IMR-90 (cell line): ENCODE measurements at regions not wholly inside any gene's neighbourhood (a gene's known extent, or its start where the extent isn't known, plus 50 kb on each side); places are given as distances from the start of the nearest gene placed in this dataset.
A peak's percentile ranks its signal among the peaks of the same experiment; 100 is the strongest.

Source experiments
- ATAC-seq: fragments of 200-7000 bp; cut with Tn5 transposase; 2 replicates; pipeline ENCODE4 v1.9.1; 2020; ENCODE audit warnings: low read depth, mild to moderate bottlenecking, moderate library complexity
- BruUV-seq: library from RNA; stranded (reverse); fragments of 400-500 nt; replicated peaks from 2 replicates; lab custom pipeline; 2021; lab: Mats Ljungman, UMichigan
- CTCF ChIA-PET: fragments of 300-600 bp; formaldehyde crosslinking; extraction: SDS; loops from one replicate; lab custom pipeline; 2021; ENCODE audit warnings: antibody characterized with exemption; lab: Yijun Ruan, JAX
- POLR2A ChIA-PET: fragments of 300-600 bp; sonication (Branson Sonifier 250); formaldehyde crosslinking; loops from one replicate; lab custom pipeline; 2022; ENCODE audit warnings: antibody characterized with exemption; ENCODE audit not compliant: unreplicated experiment; lab: Charles Lee
- DNase-seq: peaks from one replicate; pipeline ENCODE4 v3.0.0; 2013
- H2AFZ ChIP-seq: replicated peaks from 2 replicates; pipeline ENCODE3; 2013; ENCODE audit warnings: low read length, mild to moderate bottlenecking; ENCODE audit not compliant: poor library complexity
- H2AK5ac ChIP-seq: 2 replicates; pipeline ENCODE4 v1.6.1; 2013; ENCODE audit warnings: low read depth, low read length, inconsistent platforms
- H2AK9ac ChIP-seq: replicated peaks from 2 replicates; pipeline ENCODE3; 2013; ENCODE audit warnings: mild to moderate bottlenecking, low read depth, low read length, moderate library complexity; ENCODE audit not compliant: poor library complexity
- H2BK120ac ChIP-seq: 2 replicates; pipeline ENCODE4 v1.6.1; 2013; ENCODE audit warnings: low read depth, low read length, inconsistent platforms
- H2BK15ac ChIP-seq: 3 replicates; pipeline ENCODE4 v1.6.1; 2013; ENCODE audit warnings: low read depth, low read length, inconsistent platforms
- H2BK20ac ChIP-seq: 2 replicates; pipeline ENCODE4 v1.6.1; 2013; ENCODE audit warnings: low read depth, mild to moderate bottlenecking, inconsistent platforms, low read length, moderate library complexity
- H2BK5ac ChIP-seq: 2 replicates; pipeline ENCODE4 v1.6.1; 2013; ENCODE audit warnings: mild to moderate bottlenecking, low read depth, low read length, inconsistent platforms; ENCODE audit not compliant: poor library complexity, severe bottlenecking
- H3K14ac ChIP-seq: replicated peaks from 2 replicates; pipeline ENCODE4 v1.6.1; 2013; ENCODE audit warnings: low read depth, low read length, inconsistent platforms
- H3K18ac ChIP-seq: 2 replicates; pipeline ENCODE4 v1.6.1; 2013; ENCODE audit warnings: low read depth, low read length, control low read depth
- H3K23ac ChIP-seq: 2 replicates; pipeline ENCODE4 v1.6.1; 2013; ENCODE audit warnings: low read depth, low read length, inconsistent platforms
- H3K27ac ChIP-seq: 2 replicates; pipeline ENCODE4 v1.5.1; 2013; ENCODE audit warnings: mild to moderate bottlenecking, control low read depth, low read length; ENCODE audit not compliant: insufficient read depth
- H3K27me3 ChIP-seq: 2 replicates; pipeline ENCODE4 v1.6.1; 2013; ENCODE audit warnings: low read length; ENCODE audit not compliant: control insufficient read depth, insufficient read depth
- H3K36me3 ChIP-seq: 2 replicates; pipeline ENCODE4 v1.6.1; 2013; ENCODE audit warnings: low read length, mixed read lengths; ENCODE audit not compliant: control insufficient read depth, insufficient read depth
- H3K4ac ChIP-seq: 2 replicates; pipeline ENCODE4 v1.6.1; 2013; ENCODE audit warnings: low read depth, low read length, inconsistent platforms
- H3K4me1 ChIP-seq: 2 replicates; pipeline ENCODE4 v1.6.1; 2013; ENCODE audit warnings: low read length, mixed read lengths; ENCODE audit not compliant: control insufficient read depth, insufficient read depth
- H3K4me2 ChIP-seq: 2 replicates; pipeline ENCODE4 v1.6.1; 2013; ENCODE audit warnings: low read depth, mild to moderate bottlenecking, control low read depth, low read length, moderate library complexity
- H3K4me3 ChIP-seq: 2 replicates; pipeline ENCODE4 v1.5.1; 2013; ENCODE audit warnings: low read depth, mild to moderate bottlenecking, control low read depth, low read length, moderate library complexity; ENCODE audit not compliant: insufficient read depth
- H3K56ac ChIP-seq: 2 replicates; pipeline ENCODE4 v1.6.1; 2013; ENCODE audit warnings: low read length, inconsistent platforms; ENCODE audit not compliant: insufficient read depth; ENCODE audit errors: extremely low read depth
- H3K79me1 ChIP-seq, 2 experiments: 2 replicates each; pipeline ENCODE4 v1.6.1; 2013; ENCODE audit warnings: low read length in 2 of 2, inconsistent platforms in 1 of 2, low read depth in 1 of 2
- H3K9ac ChIP-seq: 2 replicates; pipeline ENCODE4 v1.6.1; 2013; ENCODE audit warnings: low read depth, low read length, control low read depth
- H3K9me1 ChIP-seq: 2 replicates; pipeline ENCODE4 v1.6.1; 2013; ENCODE audit warnings: low read length, inconsistent platforms; ENCODE audit not compliant: insufficient read depth
- H3K9me3 ChIP-seq: 2 replicates; pipeline ENCODE4 v1.6.1; 2013; ENCODE audit warnings: low read length; ENCODE audit not compliant: control insufficient read depth, insufficient read depth
- H4K20me1 ChIP-seq: 2 replicates; pipeline ENCODE4 v1.6.1; 2013; ENCODE audit warnings: low read length, inconsistent platforms; ENCODE audit not compliant: insufficient read depth
- H4K5ac ChIP-seq: 2 replicates; pipeline ENCODE4 v1.6.1; 2013; ENCODE audit warnings: mild to moderate bottlenecking, low read depth, low read length, control low read depth
- H4K8ac ChIP-seq, 2 experiments: 2 replicates each; pipeline ENCODE4 v1.6.1; 2013; ENCODE audit warnings: low read depth in 2 of 2, low read length in 2 of 2, control low read depth in 1 of 2, inconsistent platforms in 1 of 2
- H4K91ac ChIP-seq: 2 replicates; pipeline ENCODE4 v1.6.1; 2013; ENCODE audit warnings: low read depth, low read length, inconsistent platforms; ENCODE audit not compliant: insufficient read depth
- CEBPB ChIP-seq: IDR thresholded peaks from 2 replicates; pipeline ENCODE4 v1.6.1; 2012; ENCODE audit warnings: low read depth, low read length, improper control_type of control experiment
- ELK1 ChIP-seq: fragments of 150-350 bp; IDR thresholded peaks from 2 replicates; pipeline ENCODE4 v1.6.1; 2016; ENCODE audit warnings: low read depth, mild to moderate bottlenecking, low read length, moderate library complexity, borderline replicate concordance
- MAZ ChIP-seq: IDR thresholded peaks from 2 replicates; pipeline ENCODE4 v1.6.1; 2012; ENCODE audit warnings: low read depth, mild to moderate bottlenecking, low read length, improper control_type of control experiment, moderate library complexity, borderline replicate concordance
- MXI1 ChIP-seq: IDR thresholded peaks from 2 replicates; pipeline ENCODE4 v1.6.1; 2012; ENCODE audit warnings: low read depth, mild to moderate bottlenecking, low read length, moderate library complexity, borderline replicate concordance
- NFE2L2 ChIP-seq: fragments of 150-350 bp; IDR thresholded peaks from 2 replicates; pipeline ENCODE4 v1.6.1; 2016; ENCODE audit warnings: low read depth, mild to moderate bottlenecking, low read length
- POLR2A ChIP-seq: IDR thresholded peaks from 2 replicates; pipeline ENCODE4 v1.6.1; 2012; ENCODE audit warnings: mild to moderate bottlenecking, low read depth, low read length
- RAD21 ChIP-seq: IDR thresholded peaks from 2 replicates; pipeline ENCODE4 v1.6.1; 2012; ENCODE audit warnings: low read length, improper control_type of control experiment
- RCOR1 ChIP-seq: IDR thresholded peaks from 2 replicates; pipeline ENCODE4 v1.6.1; 2012; ENCODE audit warnings: mild to moderate bottlenecking, low read length, improper control_type of control experiment; ENCODE audit not compliant: insufficient replicate concordance
- RFX5 ChIP-seq: IDR thresholded peaks from 2 replicates; pipeline ENCODE4 v1.8.0; 2012; ENCODE audit warnings: low read depth, mild to moderate bottlenecking, low read length, moderate library complexity
- dilution Hi-C: fragments of 300-500 bp; cut with HindIII; formaldehyde crosslinking; loops from one replicate; pipeline ENCODE4 v1.14.3; 2018; ENCODE audit warnings: low sequenced_read_pairs; ENCODE audit not compliant: unreplicated experiment
- in situ Hi-C: fragments of 300-500 bp; cut with MboI; formaldehyde crosslinking; loops from 3 replicates; pipeline ENCODE4 v1.14.3; 2019; ENCODE audit warnings: low sequenced_read_pairs, inconsistent platforms, mixed read lengths
- intact Hi-C: fragments of 100-400 bp; cut with micrococcal nuclease; formaldehyde crosslinking; loops from 2 replicates; pipeline ENCODE4 v1.10.0; 2022
- TF ChIP-seq, protein P1 (sequence below): conservative IDR thresholded peaks from 2 replicates; pipeline ENCODE4 v1.5.1; 2012; ENCODE audit warnings: mild to moderate bottlenecking, low read depth, low read length, improper control_type of control experiment

- H4K5ac ChIP-seq = no peak overlapping the region
- no peak overlapping the region for H4K91ac ChIP-seq
- dilution Hi-C loops (no loop called here), intact Hi-C loops (no loop called here), in situ Hi-C loops (no loop called here)
- no peak overlapping the region for H3K14ac ChIP-seq
- no peak for TF ChIP-seq MAZ
- TF ChIP-seq NFE2L2 = no peak
- no peak for TF ChIP-seq POLR2A
- TF ChIP-seq RAD21 = no peak
- TF ChIP-seq RCOR1 = no peak
- TF ChIP-seq MXI1 = no peak
- no peak for TF ChIP-seq ELK1
- no peak for TF ChIP-seq RFX5
- no peak for TF ChIP-seq CEBPB
- TF ChIP-seq, protein P1, sequence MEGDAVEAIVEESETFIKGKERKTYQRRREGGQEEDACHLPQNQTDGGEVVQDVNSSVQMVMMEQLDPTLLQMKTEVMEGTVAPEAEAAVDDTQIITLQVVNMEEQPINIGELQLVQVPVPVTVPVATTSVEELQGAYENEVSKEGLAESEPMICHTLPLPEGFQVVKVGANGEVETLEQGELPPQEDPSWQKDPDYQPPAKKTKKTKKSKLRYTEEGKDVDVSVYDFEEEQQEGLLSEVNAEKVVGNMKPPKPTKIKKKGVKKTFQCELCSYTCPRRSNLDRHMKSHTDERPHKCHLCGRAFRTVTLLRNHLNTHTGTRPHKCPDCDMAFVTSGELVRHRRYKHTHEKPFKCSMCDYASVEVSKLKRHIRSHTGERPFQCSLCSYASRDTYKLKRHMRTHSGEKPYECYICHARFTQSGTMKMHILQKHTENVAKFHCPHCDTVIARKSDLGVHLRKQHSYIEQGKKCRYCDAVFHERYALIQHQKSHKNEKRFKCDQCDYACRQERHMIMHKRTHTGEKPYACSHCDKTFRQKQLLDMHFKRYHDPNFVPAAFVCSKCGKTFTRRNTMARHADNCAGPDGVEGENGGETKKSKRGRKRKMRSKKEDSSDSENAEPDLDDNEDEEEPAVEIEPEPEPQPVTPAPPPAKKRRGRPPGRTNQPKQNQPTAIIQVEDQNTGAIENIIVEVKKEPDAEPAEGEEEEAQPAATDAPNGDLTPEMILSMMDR = no peak
- H3K27ac ChIP-seq = no peak overlapping the region
- no peaks in the 10 kb centered on the region for H3K79me1 ChIP-seq
- no peak for ATAC-seq
- no peak overlapping the region for H2BK20ac ChIP-seq
- H2BK120ac ChIP-seq = no peak overlapping the region
- no peak overlapping the region for H2BK5ac ChIP-seq
- H3K36me3 ChIP-seq = no peaks in the 10 kb centered on the region
- H3K9ac ChIP-seq = no peak overlapping the region
- no peaks in the 10 kb centered on the region for H3K27me3 ChIP-seq
- no peak overlapping the region for H3K56ac ChIP-seq
- no peak overlapping the region for H4K8ac ChIP-seq
- no peak overlapping the region for H2AK9ac ChIP-seq
- no peak overlapping the region for H3K4ac ChIP-seq
- no peaks in the 10 kb centered on the region for H4K20me1 ChIP-seq
- no TSS peak for BruUV-seq
- H3K23ac ChIP-seq = no peak overlapping the region
- H3K18ac ChIP-seq = no peak overlapping the region
- ChIA-PET POLR2A (no interaction called here), CTCF (interaction anchor here (1.5 kb wide), 1 partner anchor 11 kb away, joined by 6 read pairs; no protein-coding TSS in a partner anchor)
- H3K4me3 ChIP-seq = no peak overlapping the region
- DNase-seq = peak; percentile 42
- H2BK15ac ChIP-seq = no peak overlapping the region
- no peak overlapping the region for H3K4me2 ChIP-seq
- H3K9me1 ChIP-seq = no peaks in the 10 kb centered on the region
- no peaks in the 10 kb centered on the region for H3K9me3 ChIP-seq
- no peak overlapping the region for H2AK5ac ChIP-seq
- peaks cover 9% of the 10 kb centered on the region for H3K4me1 ChIP-seq
- no peak overlapping the region for H2AFZ ChIP-seq
Observed at GRCh38 chr14:51511265-51511664, 140.4 kb upstream of the FRMD6 start.
